IPS DF 6.9 (cell line): ENCODE measurements at regions not wholly inside any gene's neighbourhood (a gene's known extent, or its start where the extent isn't known, plus 50 kb on each side); places are given as distances from the start of the nearest gene placed in this dataset.

Experiments used
- DNase-seq: peaks from one replicate; pipeline ENCODE4 v3.0.0-alpha.2; 2013; ENCODE audit warnings: low read depth, low spot score
- H3K27ac ChIP-seq: one replicate; pipeline ENCODE4 v1.5.1; 2013; ENCODE audit warnings: low read length, control low read depth
- H3K27me3 ChIP-seq: 2 replicates; pipeline ENCODE4 v1.6.1; 2013; ENCODE audit warnings: mild to moderate bottlenecking, low read length; ENCODE audit not compliant: control insufficient read depth, insufficient read depth
- H3K36me3 ChIP-seq: 2 replicates; pipeline ENCODE4 v1.6.1; 2013; ENCODE audit warnings: low read length; ENCODE audit not compliant: control insufficient read depth, insufficient read depth
- H3K4me1 ChIP-seq: 2 replicates; pipeline ENCODE4 v1.6.1; 2013; ENCODE audit warnings: low read length; ENCODE audit not compliant: control insufficient read depth, insufficient read depth
- H3K4me3 ChIP-seq: 2 replicates; pipeline ENCODE4 v1.5.1; 2013; ENCODE audit warnings: mild to moderate bottlenecking, low read length
- H3K9me3 ChIP-seq: 2 replicates; pipeline ENCODE4 v1.6.1; 2013; ENCODE audit warnings: low read length, inconsistent platforms; ENCODE audit not compliant: control insufficient read depth, insufficient read depth
- WGBS: extraction: QIAGEN DNeasy Blood & Tissue Kit; methylation state at CpG from one replicate; pipeline ENCODE4 v1.1.7; 2013; ENCODE audit warnings: mixed read lengths, missing lambda C conversion rate; ENCODE audit not compliant: insufficient read length, insufficient coverage; 5-methylcytosine and 5-hydroxymethylcytosine counted together

GRCh38 chr9:7287986-7288385 is 511.6 kb downstream of the DMAC1 start:
- Histone ChIP-seq H3K36me3 (no peaks in the 10 kb centered on the region), H3K9me3 (no peaks in the 10 kb centered on the region), H3K27ac (no peak overlapping the region), H3K4me1 (0 out of 2 replicates have a peak, but pooled peaks cover 1% of the 10 kb centered on the region), H3K27me3 (no peaks in the 10 kb centered on the region), H3K4me3 (no peak overlapping the region)
- no peak for DNase-seq

DNA sequence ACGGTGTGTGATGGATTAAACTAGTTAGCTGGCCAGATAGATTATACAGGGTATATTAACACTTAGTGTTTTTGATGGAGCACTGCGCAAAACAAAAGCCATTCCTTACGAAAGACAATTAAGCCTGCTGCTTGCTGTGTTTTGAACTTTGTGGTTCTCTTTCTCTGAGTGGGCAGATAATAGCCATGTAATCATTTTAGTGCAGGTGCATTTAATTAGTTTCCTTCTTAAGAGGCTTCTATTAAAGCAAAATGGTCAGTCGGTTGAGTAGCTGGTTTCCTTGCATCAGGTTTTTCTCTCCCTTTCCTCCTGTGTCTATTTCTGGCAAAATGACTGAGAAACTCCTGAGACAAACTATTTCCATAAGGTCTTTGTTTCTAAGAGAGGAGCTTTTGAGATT is 512.5 kb downstream of the DMAC1 start:
- no peak for DNase-seq
- H3K4me1 ChIP-seq: 0 out of 2 replicates have a peak, but pooled peaks cover 1% of the 10 kb centered on the region
- H3K27ac ChIP-seq: no peak overlapping the region
- no peaks in the 10 kb centered on the region for H3K36me3 ChIP-seq
- no CpG with 5 or more reads among the region's 4 CpGs for WGBS
- no peaks in the 10 kb centered on the region for H3K27me3 ChIP-seq
- H3K4me3 ChIP-seq: no peak overlapping the region
- no peaks in the 10 kb centered on the region for H3K9me3 ChIP-seq

DNA sequence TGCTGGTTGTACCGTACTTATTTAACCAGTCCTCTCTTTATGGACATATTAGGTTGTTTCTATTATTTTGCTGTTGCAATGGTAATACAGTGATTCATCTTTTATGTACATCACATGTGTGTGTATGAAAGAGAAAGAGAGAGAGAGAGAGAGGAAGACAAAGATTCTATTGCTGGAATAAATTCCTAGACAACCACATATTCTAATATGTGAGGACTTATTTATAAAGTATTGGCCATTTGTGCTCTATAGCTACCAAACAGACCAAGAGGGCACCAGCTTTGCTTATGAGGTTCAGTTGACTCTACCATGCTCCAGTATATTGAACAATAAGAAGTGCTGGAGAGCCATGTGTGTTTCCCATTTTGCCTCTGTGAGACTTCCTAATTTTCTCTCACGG is 513.5 kb downstream of the DMAC1 start:
- no CpG with 5 or more reads among the region's 2 CpGs for WGBS
- DNase-seq: no peak
- Histone ChIP-seq H3K4me1 (0 out of 2 replicates have a peak, but pooled peaks cover 1% of the 10 kb centered on the region), H3K4me3 (no peak overlapping the region), H3K27me3 (no peaks in the 10 kb centered on the region), H3K9me3 (no peaks in the 10 kb centered on the region), H3K27ac (no peak overlapping the region), H3K36me3 (no peaks in the 10 kb centered on the region)

- Histone ChIP-seq H3K4me1 (0 out of 2 replicates have a peak, but pooled peaks cover 1% of the 10 kb centered on the region), H3K27ac (no peak overlapping the region), H3K36me3 (no peaks in the 10 kb centered on the region), H3K27me3 (no peaks in the 10 kb centered on the region), H3K9me3 (no peaks in the 10 kb centered on the region), H3K4me3 (no peak overlapping the region)
- DNase-seq: no peak
- no CpG with 5 or more reads among the region's 5 CpGs for WGBS
These were observed 514.4 kb downstream of the DMAC1 start for GRCh38 chr9:7285199-7285598.

DNA sequence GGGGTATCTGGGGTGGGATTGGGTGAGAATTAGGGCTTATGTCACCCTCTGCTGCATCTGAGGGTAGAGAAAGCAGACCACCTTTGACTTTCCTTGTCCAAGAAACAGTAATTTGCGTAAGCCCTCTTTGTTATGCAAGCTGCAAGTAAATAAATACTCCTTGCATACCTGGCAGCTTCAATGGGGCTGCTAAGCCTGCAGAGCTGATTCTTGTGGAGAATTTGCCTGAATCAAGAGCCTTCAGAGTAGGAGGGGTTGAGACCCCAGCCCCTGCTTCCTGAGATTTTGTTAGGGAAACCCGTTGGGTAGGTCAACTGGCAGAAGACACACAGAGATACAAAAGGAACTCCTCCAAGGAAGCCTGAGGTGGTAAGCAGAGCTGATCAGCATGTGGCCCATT is 515.1 kb downstream of the DMAC1 start:
- Histone ChIP-seq H3K4me1 (0 out of 2 replicates have a peak, but pooled peaks cover 1% of the 10 kb centered on the region), H3K36me3 (no peaks in the 10 kb centered on the region), H3K4me3 (no peak overlapping the region), H3K9me3 (no peaks in the 10 kb centered on the region), H3K27ac (no peak overlapping the region), H3K27me3 (no peaks in the 10 kb centered on the region)
- WGBS: no CpG with 5 or more reads among the region's 2 CpGs
- DNase-seq: no peak

- Histone ChIP-seq H3K36me3 (no peaks in the 10 kb centered on the region), H3K9me3 (no peaks in the 10 kb centered on the region), H3K4me1 (0 out of 2 replicates have a peak, but pooled peaks cover 1% of the 10 kb centered on the region), H3K4me3 (no peak overlapping the region), H3K27ac (no peak overlapping the region), H3K27me3 (no peaks in the 10 kb centered on the region)
- no peak for DNase-seq
- no CpG with 5 or more reads among the region's 1 CpG for WGBS
These were observed 515.5 kb downstream of the DMAC1 start for GRCh38 chr9:7284117-7284516.

DNA sequence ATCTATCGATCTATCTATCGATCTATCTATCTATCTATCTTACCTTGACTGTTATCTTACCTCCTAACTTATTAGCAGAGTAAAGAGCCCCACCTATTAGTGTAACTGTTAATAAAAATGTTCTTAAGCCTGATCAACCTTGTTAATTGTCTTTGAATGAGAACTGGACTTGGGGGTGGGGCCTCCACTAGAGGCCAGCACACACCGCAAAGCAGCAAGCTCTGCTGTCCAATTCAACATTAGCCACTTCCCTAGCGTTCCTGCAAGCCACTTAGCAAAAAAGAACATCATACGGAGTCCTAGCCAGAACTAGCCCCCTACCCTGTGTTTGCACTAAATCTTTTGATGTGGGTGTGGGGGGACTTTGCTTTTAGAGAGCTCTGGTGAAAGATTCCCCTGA is 515.8 kb downstream of the KDM4C start:
- Histone ChIP-seq H3K4me1 (no peaks in the 10 kb centered on the region), H3K4me3 (no peak overlapping the region), H3K36me3 (no peaks in the 10 kb centered on the region), H3K27me3 (no peaks in the 10 kb centered on the region), H3K9me3 (no peaks in the 10 kb centered on the region), H3K27ac (no peak overlapping the region)
- WGBS: no CpG with 5 or more reads among the region's 5 CpGs
- no peak for DNase-seq

GRCh38 chr9:7266911-7267595 is 509.3 kb downstream of the KDM4C start:
- no peak overlapping the region for H3K4me3 ChIP-seq
- no peak overlapping the region for H3K27ac ChIP-seq
- no CpG with 5 or more reads among the region's 14 CpGs for WGBS
- no peak for DNase-seq
- H3K36me3 ChIP-seq: no peaks in the 10 kb centered on the region
- no peaks in the 10 kb centered on the region for H3K9me3 ChIP-seq
- no peaks in the 10 kb centered on the region for H3K27me3 ChIP-seq
- no peaks in the 10 kb centered on the region for H3K4me1 ChIP-seq

GRCh38 chr9:7265181-7265580 is 507.4 kb downstream of the KDM4C start:
- no peak for DNase-seq
- H3K4me1 ChIP-seq: no peaks in the 10 kb centered on the region
- H3K27me3 ChIP-seq: no peaks in the 10 kb centered on the region
- H3K27ac ChIP-seq: no peak overlapping the region
- H3K36me3 ChIP-seq: no peaks in the 10 kb centered on the region
- no peaks in the 10 kb centered on the region for H3K9me3 ChIP-seq
- no peak overlapping the region for H3K4me3 ChIP-seq

DNA sequence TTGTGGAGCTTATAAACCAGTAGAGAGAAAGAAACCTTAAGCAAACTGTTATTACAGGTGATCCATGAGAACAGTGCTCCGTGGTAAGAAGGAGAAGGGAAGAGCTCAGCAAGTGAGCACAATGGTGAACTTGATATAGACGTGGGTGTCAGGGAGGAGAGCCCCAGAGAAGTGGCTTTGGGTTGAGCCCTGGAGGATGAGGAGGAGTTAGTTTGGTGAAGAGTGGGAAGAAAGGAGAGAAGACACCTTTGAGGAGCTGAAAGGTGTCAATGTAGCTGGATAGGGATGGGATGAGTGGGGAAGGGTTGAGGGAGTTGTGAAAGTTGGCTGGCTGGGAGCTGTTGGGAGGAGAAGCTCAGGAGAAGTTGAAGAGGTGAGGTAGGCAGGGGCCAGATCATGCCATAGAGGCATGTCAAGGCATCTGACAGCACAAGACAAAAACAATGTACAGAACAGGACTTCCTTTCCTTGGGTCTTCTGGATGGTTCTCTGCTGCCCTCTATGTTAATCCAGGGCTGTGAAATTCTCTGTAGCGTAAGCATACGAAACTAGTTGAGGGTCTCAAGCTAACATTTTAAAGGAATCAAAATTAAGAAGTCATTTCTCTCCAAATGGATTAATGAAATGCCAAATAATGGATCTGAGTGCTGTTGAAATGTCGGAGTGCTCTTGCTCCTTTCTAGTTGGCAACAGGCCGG is 501.9 kb downstream of the KDM4C start:
- no peak overlapping the region for H3K27ac ChIP-seq
- no CpG with 5 or more reads among the region's 6 CpGs for WGBS
- H3K4me3 ChIP-seq: no peak overlapping the region
- no peaks in the 10 kb centered on the region for H3K36me3 ChIP-seq
- H3K27me3 ChIP-seq: no peaks in the 10 kb centered on the region
- no peak for DNase-seq
- no peaks in the 10 kb centered on the region for H3K9me3 ChIP-seq
- H3K4me1 ChIP-seq: no peaks in the 10 kb centered on the region
